GM12878 (cell line): ENCODE measurements at regions not wholly inside any gene's neighbourhood (a gene's known extent, or its start where the extent isn't known, plus 50 kb on each side); places are given as distances from the start of the nearest gene placed in this dataset.

Experiments used
- BCLAF1 ChIP-seq: fragments of 450-650 bp; IDR thresholded peaks from 2 replicates; pipeline ENCODE4 v1.6.1; 2017; ENCODE audit warnings: antibody characterized with exemption, mild to moderate bottlenecking, moderate library complexity
- EGR1 ChIP-seq, 2 experiments: IDR thresholded peaks; 1 replicate in 1 of 2; 2 replicates in 1 of 2; pipeline ENCODE4 v1.6.1; 2011 to 2012; ENCODE audit warnings: low read depth in 2 of 2, low read length in 2 of 2, borderline replicate concordance in 1 of 2, mild to moderate bottlenecking in 1 of 2, moderate library complexity in 1 of 2
- FOS ChIP-seq: IDR thresholded peaks from 3 replicates; pipeline ENCODE4 v1.6.1; 2011; ENCODE audit warnings: borderline replicate concordance; ENCODE audit not compliant: insufficient read length; ENCODE audit errors: extremely low read depth
- IRF3 ChIP-seq: fragments of 450-650 bp; IDR thresholded peaks from 2 replicates; pipeline ENCODE4 v1.6.1; 2014; ENCODE audit warnings: mild to moderate bottlenecking
- IRF5 ChIP-seq: fragments of 450-650 bp; IDR thresholded peaks from 2 replicates; pipeline ENCODE4 v1.6.1; 2017; ENCODE audit warnings: borderline replicate concordance
- MTA2 ChIP-seq: fragments of 450-650 bp; IDR thresholded peaks from 2 replicates; pipeline ENCODE4 v1.6.1; 2016; ENCODE audit warnings: low read depth, mild to moderate bottlenecking, moderate library complexity
- POLR2A ChIP-seq: IDR thresholded peaks from 2 replicates; pipeline ENCODE4 v1.6.1; 2011; ENCODE audit warnings: low read depth, mild to moderate bottlenecking, low read length
- RAD21 ChIP-seq: IDR thresholded peaks from 2 replicates; pipeline ENCODE4 v1.6.1; 2011; ENCODE audit warnings: mild to moderate bottlenecking, low read depth, low read length, moderate library complexity; ENCODE audit not compliant: insufficient read depth
- RBBP5 ChIP-seq: fragments of 200-600 bp; sonication (generic); conservative IDR thresholded peaks from 2 replicates; pipeline ENCODE4 v1.6.1; 2016
- RFX5 ChIP-seq: IDR thresholded peaks from 2 replicates; pipeline ENCODE4 v1.6.1; 2011; ENCODE audit warnings: low read depth, low read length, improper control_type of control experiment
- SREBF2 ChIP-seq: IDR thresholded peaks from 2 replicates; pipeline ENCODE4 v1.6.1; 2012; ENCODE audit warnings: mild to moderate bottlenecking, low read length
- TARDBP ChIP-seq: IDR thresholded peaks from 2 replicates; pipeline ENCODE4 v1.6.1; 2016; ENCODE audit warnings: borderline replicate concordance
- TCF7 ChIP-seq: IDR thresholded peaks from 2 replicates; pipeline ENCODE4 v1.6.1; 2014; ENCODE audit warnings: antibody characterized with exemption, borderline replicate concordance
- USF2 ChIP-seq: IDR thresholded peaks from 2 replicates; pipeline ENCODE4 v1.6.1; 2011; ENCODE audit warnings: low read depth, low read length, improper control_type of control experiment, borderline replicate concordance
- WRNIP1 ChIP-seq: IDR thresholded peaks from 2 replicates; pipeline ENCODE4 v1.6.1; 2011; ENCODE audit warnings: low read depth, low read length, improper control_type of control experiment, borderline replicate concordance
- ZBTB11 ChIP-seq: fragments of 450-650 bp; formaldehyde crosslinking; IDR thresholded peaks from 2 replicates; pipeline ENCODE4 v1.5.0; 2022; ENCODE audit warnings: mild to moderate bottlenecking, missing genetic modification characterization
- ZBTB40 ChIP-seq: fragments of 450-650 bp; IDR thresholded peaks from 2 replicates; pipeline ENCODE4 v1.6.1; 2016; ENCODE audit warnings: mild to moderate bottlenecking, moderate library complexity, borderline replicate concordance
- ZSCAN29 ChIP-seq: fragments of 450-650 bp; IDR thresholded peaks from 2 replicates; pipeline ENCODE4 v1.6.1; 2017; ENCODE audit warnings: mild to moderate bottlenecking, moderate library complexity

GRCh38 chr14:97442363-97442762 lies 645.2 kb downstream of the VRK1 start (continued):
- no peak for TF ChIP-seq WRNIP1
- no peak for TF ChIP-seq ZBTB40
- TF ChIP-seq BCLAF1: no peak
- TF ChIP-seq ZBTB11 (CRISPR knock-in tag): no peak
- no peak for TF ChIP-seq SREBF2
- TF ChIP-seq RFX5: no peak
- TF ChIP-seq IRF3: no peak
- TF ChIP-seq IRF5: no peak
- TF ChIP-seq EGR1 (IDR thresholded peaks at IDR 0.05; ENCODE audit: borderline replicate concordance in 1 of 2, low read depth in 2 of 2, low read length in 2 of 2): no peak
- TF ChIP-seq TARDBP: no peak
- TF ChIP-seq ZSCAN29: no peak
- TF ChIP-seq TCF7: no peak
- TF ChIP-seq RBBP5: no peak
- no peak for TF ChIP-seq FOS
- no peak for TF ChIP-seq POLR2A
- peak; percentile 27; the same call in 1 of the 2 replicates for TF ChIP-seq RAD21
- no peak for TF ChIP-seq USF2
- peak; percentile 45; the same call in 1 of the 2 replicates for TF ChIP-seq MTA2
